ENCODE measurements at regions not wholly inside any gene's neighbourhood (a gene's known extent, or its start where the extent isn't known, plus 50 kb on each side); places are given as distances from the start of the nearest gene placed in this dataset.
A peak's percentile ranks its signal among the peaks of the same experiment; 100 is the strongest.

- no peak for TF ChIP-seq ETS1 (conservative IDR thresholded peaks at IDR 0.05; ENCODE audit: control insufficient read depth, low read depth, low read length)
- no peak for TF ChIP-seq ATF6 (CRISPR knock-in tag; IDR thresholded peaks at IDR 0.05)
- TF ChIP-seq HINFP (tag; conservative IDR thresholded peaks at IDR 0.05; ENCODE audit: low read depth): no peak
- peak; percentile 88 for TF ChIP-seq REST (IDR thresholded peaks at IDR 0.05; ENCODE audit: borderline replicate concordance)
- no peak for TF ChIP-seq REST (CRISPR knock-in tag; IDR thresholded peaks at IDR 0.05; ENCODE audit: low read depth)
- no peak for TF ChIP-seq ZBTB1 (CRISPR knock-in tag; IDR thresholded peaks at IDR 0.05; ENCODE audit: borderline replicate concordance, low read depth)
- TF ChIP-seq PHF8 (IDR thresholded peaks at IDR 0.05; ENCODE audit: borderline replicate concordance, low read length): no peak
- TF ChIP-seq TRIM24 (IDR thresholded peaks at IDR 0.05): no peak
- no peak for TF ChIP-seq RBM25 (IDR thresholded peaks at IDR 0.05; ENCODE audit: low read depth, low read length, severe bottlenecking)
- no peak for TF ChIP-seq RFX7 (CRISPR knock-in tag; IDR thresholded peaks at IDR 0.05)
- TF ChIP-seq ARID2 (IDR thresholded peaks at IDR 0.05): peak; percentile 67
- no peak for TF ChIP-seq GATAD2A (IDR thresholded peaks at IDR 0.05)
- TF ChIP-seq POLR3G (IDR thresholded peaks at IDR 0.05; ENCODE audit: extremely low read depth, insufficient read length, insufficient replicate concordance): no peak
- TF ChIP-seq ZC3H4 (CRISPR knock-in tag; IDR thresholded peaks at IDR 0.05; ENCODE audit: borderline replicate concordance): no peak
Measured at GRCh38 chr11:19553683-19554333, 158.8 kb upstream of the NAV2 start (continued).
